NK-92 treated with Interleukin-12 subunit alpha and Interleukin-12 subunit beta, amount 100 ng/mL, for 24 hours (cell line): ENCODE measurements at regions not wholly inside any gene's neighbourhood (a gene's known extent, or its start where the extent isn't known, plus 50 kb on each side); places are given as distances from the start of the nearest gene placed in this dataset.

Source experiments
- DNase-seq: peaks from one replicate; lab custom pipeline; 2025; lab: John Stamatoyannopoulos, UW

DNA sequence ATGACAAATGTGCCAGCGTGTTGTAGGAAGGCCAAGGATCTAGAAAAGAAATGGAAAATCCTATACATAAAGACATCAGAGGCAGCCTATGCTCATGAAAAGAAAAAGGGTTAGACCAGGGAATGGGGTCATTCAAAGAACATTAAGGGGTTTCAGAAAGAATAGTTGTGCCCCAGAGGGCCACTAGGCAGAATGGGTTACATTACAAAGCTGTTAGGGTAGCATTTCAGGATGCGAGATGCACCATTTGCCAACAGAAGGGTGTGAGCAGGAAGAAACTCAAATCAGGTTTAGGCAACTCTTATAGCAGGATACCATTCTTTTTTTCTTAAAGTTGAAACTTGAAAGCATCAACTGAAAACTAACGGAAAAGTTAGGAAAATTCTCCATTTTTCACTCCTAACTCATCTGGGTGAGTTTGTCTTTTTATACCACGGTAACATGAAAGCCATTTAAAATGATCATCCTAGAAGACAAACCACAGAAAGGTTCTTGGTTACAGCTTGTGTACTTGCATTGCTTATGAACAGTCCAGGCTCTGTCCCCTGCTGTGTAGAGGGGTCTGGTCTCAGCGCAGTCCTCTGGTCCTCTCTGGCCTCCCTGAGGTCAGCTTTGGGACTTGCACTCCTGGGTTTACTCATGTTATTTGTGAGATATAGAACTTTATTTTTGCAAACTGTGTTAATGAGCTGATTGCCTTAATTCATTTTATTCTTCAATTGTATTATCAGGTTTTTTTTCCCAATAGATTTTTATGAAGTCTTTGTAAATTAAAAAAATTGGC lies 209.1 kb downstream of the DACT1 start:
- no peak for DNase-seq

DNA sequence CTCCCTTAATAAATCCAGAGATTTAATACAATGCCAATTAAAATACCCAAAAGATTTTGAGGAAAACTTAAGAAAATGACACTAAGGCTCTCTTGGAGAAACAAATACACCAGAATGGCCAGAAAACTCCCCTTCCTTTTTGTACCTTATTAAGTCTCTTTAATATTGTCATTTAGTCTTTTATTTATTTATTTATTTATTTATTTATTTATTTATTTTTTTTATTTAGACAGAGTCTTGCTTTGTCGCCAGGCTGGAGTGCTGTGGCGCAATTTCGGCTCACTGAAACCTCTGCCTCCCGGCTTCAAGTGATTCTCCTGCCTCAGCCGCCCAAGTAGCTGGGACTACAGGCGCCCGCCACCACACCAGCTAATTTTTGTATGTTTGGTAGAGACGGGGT lies 210.6 kb downstream of the DACT1 start:
- no peak for DNase-seq

DNA sequence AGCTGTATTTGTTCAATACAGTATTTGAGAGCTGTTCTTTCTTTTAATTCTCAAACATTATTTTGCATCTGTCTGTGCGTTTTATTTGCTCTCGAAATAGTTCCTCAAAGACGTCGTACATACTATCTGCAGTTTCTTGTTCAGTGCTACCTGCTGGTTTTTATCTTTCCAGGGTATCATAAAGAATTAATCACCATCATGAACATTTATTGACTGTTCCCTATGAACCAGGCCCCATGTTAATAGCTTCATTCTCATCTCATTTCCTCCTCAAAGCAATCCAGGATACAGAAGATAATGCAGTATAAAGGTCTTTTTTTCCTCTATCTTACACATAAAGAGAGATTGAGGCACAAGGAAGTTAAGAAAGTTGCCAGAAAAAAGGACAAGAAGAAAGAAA lies 211.8 kb downstream of the DACT1 start:
- DNase-seq = no peak

DNA sequence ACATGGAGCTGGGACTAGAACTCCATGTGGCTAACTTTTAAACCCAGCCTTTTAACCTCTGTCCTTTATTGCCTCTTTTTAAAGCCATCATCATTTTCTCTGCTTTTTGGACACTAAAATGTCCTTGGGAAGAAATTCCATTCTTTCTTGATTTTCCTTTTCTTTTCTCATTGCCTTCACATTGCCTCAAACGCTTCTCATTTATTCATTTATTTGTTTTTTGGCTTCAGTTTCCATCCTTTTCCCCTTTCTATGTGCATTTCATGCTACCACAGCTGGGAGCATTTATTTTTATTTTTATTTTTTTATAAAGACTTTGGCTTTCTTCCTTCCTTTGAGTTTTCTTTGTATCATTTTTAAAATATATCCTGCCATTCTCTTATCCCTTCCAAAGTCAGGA lies 212.2 kb downstream of the DACT1 start:
- DNase-seq = no peak

DNA sequence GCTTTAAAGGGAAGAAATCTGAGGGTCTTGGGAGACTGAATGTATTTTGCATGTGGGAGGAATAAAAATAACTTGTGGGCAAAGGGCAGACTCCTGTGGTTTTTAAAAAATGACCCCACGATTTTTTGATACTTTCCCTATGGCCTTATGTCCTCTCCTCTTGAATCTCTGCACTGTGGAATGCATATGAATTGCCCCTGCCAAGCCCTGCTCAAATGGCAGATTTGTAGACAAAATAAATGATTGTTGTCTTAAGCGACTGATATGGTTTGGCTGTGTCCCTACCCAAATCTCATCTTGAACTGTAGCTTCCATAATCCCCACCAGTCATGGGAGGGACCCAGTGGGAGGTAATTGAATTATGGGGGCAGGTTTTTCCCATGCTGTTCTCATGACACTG lies 223.8 kb downstream of the DACT1 start:
- no peak for DNase-seq

DNA sequence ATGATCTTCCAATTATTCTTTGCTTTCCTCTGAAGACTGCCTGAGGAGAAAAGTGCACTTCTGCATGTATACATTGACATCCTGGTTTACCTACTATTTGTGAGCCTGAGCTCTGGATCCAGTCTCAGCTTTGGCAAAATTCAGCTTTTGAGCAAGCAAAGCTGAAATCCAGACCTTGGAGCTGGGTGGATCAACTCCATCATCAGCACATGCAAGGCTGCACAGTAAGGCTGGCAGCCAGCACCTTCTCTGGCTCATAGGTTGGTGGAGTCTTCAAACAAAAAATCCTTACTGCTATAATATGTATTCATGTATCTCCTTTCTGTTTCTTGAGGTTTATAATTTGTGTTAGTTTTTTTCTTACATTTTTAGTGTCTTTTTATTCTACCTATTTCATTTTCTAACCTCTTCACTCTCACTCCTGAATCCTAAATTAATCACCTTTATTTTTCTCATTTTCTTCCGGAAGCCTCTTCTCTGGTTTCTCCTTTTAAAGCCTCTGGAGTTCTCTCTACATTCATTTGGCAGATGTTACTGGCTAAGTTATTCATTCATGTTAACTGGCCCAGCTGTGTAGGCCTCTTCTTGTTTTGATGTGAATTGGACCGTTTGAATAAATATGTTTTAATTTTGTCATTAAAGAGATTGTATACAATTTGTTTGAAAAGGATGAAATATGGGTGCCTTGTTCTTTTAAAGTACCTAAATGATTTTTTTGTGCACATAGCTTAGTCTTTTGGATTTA lies 224.8 kb downstream of the DACT1 start:
- no peak for DNase-seq

DNA sequence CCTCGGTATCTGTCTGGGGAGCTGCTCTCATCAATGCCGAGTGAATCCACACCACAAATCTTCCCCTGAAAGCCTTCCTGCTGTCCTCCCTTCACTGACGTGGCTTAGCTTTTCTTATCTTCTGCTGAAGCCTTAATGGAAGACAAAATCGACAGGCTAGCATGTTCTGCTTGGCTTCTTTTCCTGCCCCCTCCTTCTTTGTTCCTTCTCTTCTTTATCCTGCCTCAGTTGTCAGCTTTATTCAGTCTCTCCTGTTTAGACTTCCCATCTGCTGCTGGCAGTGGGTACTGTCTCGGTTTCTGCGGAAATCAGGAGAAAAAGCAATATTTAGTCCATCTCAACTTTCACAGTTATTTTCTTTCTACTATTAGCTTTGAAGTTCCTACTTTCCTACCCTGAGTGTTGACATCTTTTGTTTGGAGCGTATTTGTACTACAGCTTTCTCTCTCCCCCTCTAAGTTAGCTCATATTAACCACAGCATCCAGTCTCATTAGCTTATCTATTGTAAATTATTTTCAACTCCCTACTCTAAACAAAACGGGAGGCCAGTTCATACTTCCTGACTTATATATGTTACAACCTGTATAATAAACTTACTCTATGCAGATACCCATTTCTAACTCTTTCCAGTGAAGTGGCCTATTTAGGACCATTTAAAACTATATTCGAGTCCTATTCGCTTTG lies 226.0 kb downstream of the DACT1 start:
- DNase-seq = no peak

DNA sequence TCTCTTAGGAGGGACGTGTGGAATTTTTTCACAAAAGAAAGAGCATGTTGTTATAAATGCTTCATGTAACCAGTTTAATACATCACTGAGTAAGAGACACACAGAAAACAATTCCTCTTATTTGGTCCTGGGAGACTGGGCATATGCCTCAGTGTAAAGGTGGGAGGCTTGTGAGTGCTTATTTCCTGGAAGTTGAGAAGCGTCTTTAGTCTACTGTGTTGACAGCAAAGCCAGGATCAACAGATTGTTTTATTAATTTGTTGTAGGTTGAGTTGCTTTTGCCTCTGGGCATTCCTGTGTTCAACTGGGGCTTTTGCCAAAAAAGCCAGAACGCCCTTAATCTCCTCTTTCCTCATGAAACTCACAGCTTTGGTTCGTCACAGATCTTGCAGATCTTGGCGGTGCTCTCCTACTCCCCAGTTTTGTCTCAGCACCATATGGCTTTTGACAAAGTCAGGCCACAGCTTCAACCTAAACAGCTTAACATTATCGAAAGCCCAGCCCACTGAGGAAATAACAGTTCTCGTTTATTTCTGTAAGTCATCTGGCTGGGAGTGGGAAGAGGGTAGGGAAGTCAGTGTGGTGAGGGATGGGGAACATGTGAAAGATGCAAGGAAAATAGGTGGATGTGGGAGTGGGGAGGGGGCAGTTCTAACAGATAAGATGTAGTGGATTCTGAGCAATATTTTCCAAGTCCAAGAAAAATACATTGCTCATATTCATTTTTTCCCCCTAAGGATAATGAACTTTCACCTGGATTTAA lies 227.2 kb downstream of the DACT1 start:
- DNase-seq = no peak

DNA sequence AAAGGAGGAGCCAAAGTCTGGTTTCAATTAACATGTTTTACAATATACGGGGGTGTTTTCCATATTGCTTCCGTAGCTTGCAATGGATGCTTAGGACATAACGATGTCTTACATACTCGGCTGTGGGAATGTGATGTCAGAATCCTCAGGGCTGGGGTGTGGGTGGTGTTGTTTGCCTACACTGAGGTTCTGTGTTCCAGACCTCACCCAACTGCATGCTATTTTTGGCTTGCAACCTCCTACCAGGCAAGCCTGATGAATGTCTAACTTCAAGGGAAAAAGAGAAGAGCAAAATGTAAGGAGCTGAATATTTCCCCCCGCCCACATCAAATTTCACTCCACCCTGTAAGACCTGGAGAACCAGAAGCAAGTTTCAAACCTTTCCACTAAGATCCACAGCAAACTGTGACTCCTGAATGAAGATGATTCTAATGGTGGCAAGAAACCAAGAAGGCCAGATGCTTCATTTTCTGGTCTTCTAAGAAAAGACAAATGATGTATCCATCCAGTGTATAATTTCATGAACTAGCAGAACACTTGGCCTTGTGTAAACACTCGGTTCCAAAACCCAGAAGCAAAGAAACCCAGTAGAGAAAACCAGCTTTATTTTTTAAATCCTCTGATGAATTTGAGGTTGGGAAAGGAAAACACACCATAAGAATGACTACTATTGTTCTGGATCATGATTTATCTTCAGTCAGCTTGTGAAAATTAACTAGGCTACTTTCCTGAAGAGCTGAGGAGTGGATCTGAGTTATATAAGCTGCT lies 227.9 kb downstream of the DACT1 start:
- DNase-seq = no peak

DNA sequence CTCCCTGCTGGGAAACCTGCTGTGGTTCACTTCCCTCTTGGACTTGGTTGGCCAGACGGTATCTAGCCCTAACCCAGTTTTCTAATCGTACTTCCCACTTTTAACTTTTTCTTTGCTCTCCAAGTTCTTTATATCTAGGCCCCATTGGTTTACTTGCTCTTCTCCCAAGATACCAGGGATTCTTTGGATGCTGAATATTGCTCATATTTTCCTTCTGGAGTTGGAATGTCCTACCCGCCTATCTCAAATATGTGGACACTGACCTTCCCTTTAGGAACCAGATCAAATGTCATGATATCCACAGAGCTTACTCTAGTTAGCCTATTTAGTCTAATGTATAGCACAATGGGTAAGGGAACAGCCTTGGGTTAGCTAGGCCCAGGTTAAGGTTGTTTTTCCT lies 228.6 kb downstream of the DACT1 start:
- no peak for DNase-seq

DNA sequence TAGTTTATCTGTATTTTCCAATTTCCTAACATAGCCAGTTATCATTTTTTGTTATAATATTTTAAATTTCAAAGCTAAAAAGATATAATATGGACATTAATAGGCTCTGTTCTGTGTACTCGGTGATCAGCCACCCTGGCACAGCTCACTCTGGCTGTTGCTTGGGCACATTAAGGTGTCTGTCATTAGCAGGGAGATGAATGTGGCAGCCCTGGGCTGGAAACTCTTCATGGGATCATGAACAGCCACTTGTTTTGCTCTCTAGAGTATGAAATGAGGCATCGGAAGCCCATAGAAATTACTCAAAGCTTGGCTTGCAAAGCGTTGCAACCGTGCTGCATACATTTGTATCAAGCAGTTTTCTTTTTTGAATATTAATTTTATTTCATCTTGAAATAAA lies 233.2 kb downstream of the DACT1 start:
- DNase-seq = no peak

DNA sequence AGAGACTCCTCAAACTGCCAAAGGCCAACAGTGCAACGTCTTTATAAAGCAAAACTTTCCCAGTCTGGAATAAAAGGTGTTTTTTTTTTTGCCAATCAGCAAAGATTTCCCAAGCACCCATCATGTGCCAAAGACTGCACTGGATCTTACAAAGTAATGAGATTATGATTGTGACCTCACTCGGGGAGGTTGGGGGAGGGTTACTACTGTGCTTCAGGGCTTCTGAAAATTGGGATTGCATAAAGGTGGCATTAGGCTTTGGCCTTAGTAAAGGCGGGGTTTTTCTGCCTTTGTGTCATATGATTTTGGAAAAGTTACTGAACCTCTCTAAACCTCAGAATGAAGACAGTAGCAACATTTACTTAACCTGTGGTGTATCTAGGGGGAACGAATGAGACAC lies 233.8 kb downstream of the DACT1 start:
- no peak for DNase-seq

DNA sequence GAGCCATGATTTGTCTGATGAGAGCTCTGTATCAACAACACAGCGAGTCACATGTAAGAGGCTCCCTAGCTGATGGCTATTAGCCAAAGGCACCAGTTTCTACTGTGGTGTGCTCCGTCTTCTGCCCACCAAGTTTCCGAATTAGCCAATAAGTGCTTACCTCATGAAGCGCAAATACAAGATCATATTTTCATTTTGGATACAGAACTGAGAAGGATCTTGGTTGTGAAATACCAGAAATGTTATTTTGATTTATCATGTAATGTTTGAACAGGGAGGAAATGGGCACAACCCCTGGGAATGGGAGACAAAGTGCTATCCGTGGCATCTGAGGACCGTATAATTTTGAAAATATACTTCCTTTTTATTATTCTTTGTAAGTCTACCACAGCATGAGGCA lies 234.3 kb downstream of the DACT1 start:
- no peak for DNase-seq

DNA sequence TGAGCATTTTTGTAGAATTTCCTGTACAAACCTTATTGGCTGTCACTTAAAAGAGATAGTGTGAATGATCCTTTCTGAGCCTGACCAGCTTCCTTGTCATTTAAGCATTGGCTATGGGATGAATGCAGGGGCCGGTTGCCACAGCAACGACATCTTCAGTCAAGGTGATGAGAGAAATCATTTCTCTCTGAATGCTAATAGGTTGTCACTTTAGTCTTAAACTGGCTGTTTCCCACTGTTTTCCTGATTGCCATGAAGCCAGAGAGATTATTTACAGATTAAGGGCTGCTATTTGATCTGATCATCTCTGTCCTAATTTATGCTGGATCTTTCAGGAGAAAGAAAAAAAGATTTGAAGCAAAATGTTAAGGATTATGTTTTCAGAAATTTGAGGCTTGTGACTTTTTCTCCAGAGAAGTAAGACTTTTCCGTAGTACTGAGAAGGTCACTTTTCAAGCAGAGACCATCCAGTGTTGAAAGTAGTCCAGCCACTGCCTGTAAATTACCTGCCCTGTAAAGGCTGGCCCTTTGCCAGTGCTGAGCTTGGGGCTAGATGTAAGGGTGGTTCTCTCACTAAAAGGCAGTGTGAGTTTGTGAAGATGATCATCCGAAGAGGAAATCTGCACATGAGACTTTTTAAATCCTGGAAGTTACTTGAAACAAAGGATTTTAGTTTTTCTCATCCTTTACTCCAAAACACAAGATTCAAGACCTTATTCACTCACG lies 235.6 kb downstream of the DACT1 start:
- DNase-seq = no peak

DNA sequence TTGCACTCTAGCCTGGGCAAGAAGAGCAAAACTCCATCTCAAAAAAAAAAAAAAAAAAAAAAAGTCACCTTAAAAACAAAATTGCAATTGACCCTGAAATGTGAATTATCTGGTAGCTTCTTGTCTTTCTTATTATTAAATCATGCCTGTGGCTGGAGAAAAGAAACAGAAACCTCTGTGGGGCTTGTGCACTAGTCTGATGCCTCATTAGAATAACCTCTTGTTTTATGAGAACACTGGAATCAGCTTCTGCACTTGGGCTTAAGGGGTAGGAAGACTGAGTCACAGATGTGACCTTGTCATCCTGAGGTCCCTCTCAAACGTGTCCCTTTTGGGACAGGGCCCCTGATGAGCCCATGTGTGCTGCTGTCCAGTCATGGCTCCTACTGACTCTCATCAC lies 237.9 kb downstream of the DACT1 start:
- DNase-seq = no peak

DNA sequence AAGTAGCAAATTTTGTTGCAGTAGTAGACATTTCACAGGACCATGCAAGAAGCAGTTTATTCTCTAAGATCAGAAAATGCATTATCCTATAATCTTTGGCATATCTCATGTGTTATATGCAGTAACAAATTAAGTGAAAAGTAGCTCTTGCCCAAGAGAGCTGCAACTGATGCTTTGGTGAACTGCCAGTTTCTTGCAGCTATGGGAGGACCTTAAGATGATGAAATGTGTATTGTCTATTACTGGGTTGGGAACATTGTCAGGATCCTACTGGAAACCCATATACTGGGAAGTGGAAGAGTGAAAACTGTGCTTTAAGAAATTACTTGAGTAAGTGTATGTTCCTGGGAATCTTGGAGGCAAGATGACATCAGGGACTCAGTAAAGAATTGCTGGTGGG lies 238.8 kb downstream of the DACT1 start:
- no peak for DNase-seq

DNA sequence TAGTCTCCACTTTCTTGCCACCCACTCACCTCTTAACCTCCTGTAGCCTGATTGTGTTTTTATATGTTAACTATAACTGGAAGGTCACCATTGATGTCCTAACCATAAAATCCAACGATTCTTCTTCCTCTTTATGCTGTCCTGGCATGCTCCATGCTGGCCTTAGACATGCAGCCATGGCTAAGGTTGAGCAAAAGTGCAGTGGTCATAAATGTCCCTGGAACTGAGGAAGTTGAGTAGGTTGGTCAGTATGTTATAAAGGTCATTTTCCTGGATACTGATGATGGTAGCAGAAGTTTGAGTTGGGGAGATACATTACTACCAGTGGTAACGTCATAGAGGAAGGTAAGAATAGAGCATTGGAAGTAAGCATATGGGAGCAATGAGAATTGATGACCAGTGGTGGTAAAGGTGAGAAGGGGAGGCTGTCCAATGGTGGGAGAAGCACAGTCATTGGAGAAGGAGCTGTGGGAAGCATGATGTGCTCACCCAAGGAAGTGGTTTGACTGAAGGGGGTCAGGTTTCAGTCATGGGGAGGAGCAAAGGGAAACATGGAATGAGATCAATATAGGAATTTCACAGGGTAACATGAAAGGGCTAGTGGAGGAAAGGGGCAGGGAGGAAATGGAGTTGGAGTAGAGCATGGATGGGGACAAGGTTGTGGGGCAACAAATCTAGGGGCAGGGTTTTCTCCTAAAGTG lies 240.8 kb downstream of the DACT1 start:
- DNase-seq = no peak

DNA sequence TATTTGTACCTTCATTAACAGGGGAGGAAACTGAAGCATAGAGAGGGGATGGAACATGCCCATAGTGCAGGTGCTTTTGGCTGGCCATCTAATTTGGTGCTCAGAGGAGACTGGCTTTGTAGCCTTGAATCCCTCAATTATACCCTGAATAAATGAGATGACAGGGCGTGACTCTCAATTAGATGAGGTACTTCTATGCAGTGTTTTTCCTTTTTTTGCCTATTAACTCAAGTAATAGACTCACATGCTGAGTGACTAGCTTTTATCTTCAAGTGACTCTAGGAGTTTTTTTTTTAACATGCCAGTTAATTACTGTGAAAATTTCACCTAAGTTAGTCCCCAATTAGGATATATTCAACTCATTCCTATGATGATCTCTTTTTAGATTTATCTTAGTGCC lies 243.7 kb downstream of the DACT1 start:
- no peak for DNase-seq

DNA sequence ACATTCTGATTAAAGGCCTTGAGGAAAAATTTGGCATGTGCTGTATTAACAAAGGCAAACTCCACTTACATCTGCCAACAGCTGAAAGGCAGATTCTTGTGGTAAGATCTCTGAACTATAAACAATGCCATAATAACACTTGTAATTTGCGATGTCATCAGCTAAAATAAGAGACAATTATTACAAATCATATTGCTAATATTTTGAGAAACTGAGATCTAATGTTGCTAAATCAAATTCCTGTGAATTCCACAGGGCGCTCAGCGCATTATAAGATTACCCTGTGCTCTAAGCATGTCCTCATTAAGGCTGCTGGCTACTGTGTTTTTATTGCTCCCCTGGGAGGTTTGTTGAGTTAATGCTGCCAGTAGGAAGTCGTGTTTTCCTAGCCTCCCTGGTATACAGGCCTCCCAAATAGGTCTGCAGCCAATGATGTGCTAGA lies 244.8 kb downstream of the DACT1 start:
- DNase-seq = no peak

DNA sequence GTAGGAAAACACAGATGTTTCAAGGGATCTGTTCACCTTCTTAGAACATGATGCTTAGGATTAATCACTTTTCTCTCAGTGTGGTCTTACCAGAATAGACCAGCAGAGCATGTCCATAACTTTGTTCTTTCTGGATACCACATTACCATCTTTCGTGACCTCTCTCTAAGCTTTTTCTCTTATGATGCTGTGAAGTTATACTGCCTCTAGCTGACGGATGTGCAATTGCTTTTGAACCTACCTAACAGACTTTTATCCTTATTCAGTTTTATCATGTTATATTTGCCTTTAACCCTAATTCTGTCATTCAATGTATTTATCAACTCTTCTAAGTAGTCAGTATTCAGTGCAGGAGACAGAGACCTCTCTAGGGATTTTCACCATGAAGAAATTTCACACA lies 246.7 kb downstream of the DACT1 start:
- DNase-seq = no peak
